SHP77 treated with DMSO at 0.1 percent for 48 hours (cell line): ENCODE measurements at regions not wholly inside any gene's neighbourhood (a gene's known extent, or its start where the extent isn't known, plus 50 kb on each side); places are given as distances from the start of the nearest gene placed in this dataset.
"Not testable (repeated sequence)": the region's sequence is repeated elsewhere in the genome, so short reads cannot be mapped to it uniquely, and the experiment has no call there.

Source experiments
- DNase-seq: peaks from one replicate; lab custom pipeline; 2025; lab: John Stamatoyannopoulos, UW

DNA sequence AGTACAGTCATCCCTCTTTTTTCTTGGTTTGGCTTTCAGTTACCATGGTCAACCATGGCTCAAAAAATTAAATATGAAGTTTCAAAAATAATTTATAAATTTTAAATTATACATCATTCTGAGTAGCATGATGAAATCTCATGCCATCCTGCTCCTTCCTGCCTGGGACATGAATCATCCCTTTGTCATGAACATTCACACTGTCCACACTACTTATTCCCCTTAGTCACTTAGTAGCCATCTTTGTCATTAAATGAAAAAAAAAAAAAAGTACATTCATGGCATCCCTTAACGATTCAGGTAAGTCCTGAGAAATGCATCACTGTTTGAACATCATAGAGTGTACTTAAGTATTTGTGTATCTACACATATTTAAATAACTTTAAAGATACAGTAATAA, 1046.3 kb downstream of the ROBO2 start:
- DNase-seq, result no peak

DNA sequence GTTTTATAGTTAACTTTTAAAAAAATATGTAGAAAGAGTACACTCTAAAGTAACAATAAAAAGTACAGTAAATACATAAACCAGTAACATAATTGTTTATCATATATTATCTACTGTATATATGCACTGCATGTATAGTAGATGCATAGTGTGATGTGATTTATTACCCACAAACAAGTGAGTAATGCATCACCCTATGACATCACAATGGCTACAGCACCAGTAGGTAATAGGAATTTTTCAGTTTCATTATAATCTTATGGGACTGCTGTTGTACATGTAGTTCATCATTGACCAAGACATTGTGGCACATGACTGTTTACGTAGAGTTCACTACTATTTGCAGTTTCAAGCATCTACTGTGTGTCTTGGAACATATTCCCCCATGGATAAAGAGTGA, 1047.2 kb downstream of the ROBO2 start:
- no peak for DNase-seq

DNA sequence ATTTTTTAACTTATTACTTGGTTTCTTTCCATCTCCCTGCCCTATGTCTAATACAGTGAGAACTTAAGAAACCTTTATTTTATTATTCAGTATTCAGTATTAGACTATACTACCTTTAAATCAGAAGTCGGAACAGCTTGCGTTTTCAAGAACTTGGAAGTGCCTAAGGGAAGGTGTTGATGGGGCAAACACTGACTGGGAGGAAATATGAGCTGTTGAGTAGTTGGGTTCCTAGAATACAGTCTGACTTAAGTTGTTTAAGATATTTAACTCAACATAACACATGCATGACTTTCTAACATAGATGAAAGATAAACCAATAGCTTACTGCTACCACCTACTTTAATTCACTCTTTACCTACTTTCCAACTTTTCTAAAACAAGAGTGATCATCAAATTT, 1048.1 kb downstream of the ROBO2 start:
- no peak for DNase-seq

DNA sequence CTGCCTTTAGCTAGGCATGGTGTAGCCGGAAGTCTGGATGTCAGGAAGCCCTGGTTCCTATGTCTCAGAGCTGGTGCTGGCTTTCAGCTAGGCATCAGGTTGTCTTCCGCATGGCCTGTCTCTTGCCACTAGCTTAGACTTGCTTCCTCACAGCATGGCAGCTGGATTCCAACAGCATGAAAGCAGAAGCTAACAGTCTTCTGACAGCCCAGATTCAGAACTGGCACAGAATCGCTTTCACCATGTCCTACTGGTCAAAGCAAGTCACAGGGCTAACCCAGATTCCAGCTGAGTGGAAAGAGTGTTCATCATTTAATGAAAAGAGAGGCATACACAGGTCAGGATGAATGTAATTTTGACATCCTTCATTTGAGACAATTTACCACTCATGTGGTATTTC, 1050.5 kb downstream of the ROBO2 start:
- DNase-seq, result no peak

DNA sequence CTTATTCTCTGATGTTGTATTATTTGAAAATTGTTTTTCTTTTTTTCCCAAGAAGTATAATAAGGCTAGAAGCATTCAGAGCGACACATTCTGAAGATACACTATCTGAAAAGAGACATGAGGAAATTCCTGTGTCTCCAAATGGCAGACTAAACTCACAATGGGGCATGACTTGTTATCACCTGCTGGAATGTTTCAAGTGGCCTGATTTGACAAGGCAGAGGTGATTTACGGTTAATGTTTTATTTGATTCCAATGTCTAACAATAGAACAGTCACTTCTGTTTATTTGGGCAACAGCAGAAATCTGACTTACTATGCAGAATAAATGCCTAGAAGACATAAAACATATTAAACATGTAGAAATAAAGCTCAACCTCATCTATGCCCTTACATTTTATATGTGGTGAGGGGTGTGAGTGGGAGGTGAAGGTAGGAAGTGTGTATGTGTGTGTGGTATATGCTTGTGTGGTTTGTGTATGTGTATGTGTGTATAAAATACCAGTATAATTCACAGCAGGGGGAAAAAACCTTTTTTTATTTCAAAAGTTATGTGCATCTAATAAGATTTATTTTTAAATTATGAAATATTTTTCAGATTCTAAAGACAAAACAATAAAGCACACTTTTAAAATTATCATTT, 1051.7 kb downstream of the ROBO2 start:
- DNase-seq, result peak; percentile 53

DNA sequence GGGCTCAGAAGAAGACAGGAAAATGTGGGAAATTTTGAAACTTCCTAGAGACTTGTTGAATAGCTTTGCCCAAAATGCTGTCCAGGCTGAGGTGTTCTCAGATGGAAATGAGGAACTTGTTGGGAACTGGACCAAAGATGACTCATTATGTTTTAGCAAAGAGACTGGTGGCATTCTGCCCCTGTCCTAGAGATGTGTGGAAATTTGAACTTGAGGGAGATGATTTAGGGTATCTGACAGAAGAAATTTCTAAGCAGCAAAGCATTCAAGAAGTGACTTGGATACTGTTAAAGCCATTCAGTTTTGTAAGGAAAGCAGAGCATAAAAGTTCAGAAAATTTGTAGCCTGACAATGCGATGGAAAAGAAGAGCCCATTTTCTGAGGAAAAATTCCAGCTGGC, 1052.7 kb downstream of the ROBO2 start:
- DNase-seq, result not testable (repeated sequence)

DNA sequence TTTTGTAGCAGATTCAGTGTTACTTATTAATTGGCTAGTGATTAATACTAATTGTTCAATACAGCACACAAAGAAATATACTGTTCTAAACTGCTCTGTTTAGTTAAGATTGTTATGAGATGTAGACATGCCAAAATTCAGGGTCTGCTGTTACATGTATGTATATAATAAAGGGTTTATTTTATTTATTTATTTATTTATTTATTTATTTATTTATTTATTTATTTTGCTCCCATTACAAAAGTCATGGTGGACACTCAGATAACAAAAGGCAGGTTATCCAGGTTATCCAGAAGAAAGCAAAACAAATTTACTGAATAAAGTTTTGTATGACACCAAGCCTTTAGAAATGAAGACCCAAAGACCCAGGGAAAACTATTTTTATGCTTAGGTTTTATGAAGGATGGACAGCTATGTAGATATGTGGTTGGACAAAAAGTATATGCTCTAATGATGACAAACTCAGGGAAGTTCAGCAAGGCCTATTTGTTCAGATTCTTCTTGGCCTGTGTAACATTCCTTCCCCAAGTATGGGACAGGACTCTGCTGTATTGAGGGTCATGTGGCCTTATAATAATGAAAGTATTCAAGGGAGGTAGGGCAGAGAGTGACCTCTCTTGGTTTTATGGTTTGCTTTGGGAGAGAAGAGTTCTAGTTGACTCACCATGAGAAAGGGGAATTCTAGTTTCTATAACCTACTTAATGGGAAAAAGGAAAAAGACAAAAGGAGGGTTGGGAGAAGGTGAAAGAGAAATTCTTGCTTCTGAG, 1056.8 kb downstream of the ROBO2 start:
- no peak for DNase-seq

DNA sequence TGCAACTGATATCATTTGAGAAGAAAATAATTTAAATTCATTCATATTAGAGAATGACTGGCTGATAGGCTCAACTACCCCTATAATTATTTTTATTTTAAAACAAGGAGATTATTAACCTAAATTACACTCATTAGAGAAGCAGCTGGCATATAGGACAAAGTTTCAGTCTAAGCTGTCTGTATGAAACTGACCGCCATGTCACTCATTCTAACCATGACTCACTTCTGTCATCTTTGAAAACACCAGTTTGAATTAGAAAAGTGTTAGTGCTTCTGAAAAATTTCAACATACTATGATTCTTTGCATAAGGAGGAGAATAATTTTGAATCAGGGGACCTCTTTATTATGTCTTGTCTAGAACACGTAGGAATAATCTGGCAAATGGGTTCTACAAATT, 1058.5 kb downstream of the ROBO2 start:
- no peak for DNase-seq

DNA sequence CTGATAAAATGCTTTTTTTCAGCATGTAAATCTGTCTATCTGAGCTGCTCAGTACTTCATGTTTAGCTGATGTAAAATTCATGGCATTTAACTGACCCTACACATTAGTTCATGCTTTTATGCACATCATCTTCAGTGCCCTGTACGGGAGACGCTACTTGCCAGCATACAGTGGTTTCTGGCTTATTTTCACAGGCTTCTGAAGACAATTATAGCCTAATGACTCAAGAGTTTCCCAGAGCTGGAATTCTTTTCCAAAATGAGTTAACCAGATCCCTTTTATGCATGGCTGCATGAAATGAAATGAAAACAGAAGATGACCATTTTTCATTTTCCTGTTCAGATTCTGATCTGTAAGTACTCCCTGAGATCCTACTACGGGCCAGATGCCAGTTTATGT, 1061.5 kb downstream of the ROBO2 start:
- no peak for DNase-seq

DNA sequence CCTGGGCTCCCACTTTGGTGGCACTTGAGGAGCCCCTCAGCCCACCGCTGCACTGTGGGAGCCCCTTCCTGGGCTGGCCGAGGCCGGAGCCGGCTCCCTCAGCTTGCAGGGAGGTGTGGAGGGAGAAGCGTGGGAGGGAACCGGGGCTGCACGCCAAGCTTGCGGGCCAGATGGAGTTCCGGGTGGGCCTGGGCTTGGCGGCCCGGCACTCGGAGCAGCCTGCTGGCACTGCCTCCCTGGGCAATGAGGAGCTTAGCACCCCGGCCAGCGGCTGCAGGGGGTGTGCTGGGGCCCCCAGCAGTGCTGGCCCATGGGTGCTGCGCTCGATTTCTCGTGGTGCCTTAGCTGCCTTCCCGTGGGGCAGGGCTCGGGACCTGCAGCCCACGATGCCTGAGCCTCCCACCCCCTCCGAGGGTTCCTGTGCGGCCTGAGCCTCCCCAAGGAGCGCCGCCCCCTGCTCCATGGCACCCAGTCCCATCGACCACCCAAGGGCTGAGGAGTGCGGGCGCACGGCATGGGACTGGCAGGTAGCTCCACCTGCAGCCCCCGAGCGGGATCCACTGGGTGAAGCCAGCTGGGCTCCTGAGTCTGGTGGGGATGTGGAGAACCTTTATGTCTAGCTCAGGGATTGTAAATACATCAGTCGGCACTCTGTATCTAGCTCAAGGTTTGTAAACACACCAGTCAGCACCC, 1068.5 kb downstream of the ROBO2 start:
- DNase-seq, result not testable (repeated sequence)

DNA sequence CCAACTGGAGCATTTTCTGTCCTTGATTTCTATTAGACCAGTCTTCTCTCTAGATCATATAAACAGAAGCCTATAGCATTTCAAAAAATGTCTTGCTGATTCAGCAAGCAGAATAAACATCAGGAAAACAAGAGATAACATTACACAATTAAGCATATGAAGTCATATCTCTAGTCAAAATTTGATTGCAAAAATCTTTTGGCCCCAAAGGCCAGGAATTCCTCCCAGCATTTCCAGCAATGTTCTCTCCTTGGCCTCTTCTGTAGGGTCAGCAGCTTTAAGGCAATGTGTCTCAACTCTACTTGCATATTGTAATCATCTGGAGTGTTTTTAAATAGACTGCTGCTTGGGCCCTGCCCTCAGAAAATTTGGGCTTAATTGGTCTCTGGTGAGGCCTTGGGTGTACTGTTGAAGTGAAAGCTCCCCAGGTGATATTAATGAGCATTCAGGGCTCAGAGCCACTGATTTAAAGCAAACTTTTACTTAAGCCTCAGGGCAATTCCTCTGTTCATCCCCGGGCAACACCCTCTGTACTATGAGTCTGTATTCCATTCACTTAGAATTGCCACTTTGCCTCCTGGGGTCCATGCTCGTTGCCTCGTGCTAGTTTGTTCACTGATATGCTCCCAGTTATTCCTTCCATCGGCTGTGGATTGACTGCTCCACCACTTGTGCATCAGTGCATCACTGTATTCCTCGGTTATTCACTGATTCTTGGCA, 1072.6 kb downstream of the ROBO2 start:
- no peak for DNase-seq

DNA sequence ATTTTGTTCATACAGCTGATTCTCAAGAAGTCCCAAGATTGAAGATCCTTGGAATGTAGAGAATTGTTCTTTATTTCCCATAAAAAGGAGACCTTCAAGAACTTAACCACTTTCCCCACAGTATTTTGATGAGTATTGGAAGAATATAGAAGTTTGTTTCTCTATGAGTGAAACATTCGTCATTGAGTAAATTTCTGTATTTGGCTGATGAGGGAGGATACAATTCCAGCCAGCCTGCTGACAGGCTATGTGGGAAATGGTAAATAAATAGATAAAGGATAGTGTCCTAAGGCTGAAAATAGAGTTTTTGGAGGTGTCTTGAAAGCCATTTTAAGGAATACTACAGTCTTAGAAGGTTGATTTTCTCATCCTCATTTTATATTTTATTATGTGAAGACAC, 1076.1 kb downstream of the ROBO2 start:
- no peak for DNase-seq

DNA sequence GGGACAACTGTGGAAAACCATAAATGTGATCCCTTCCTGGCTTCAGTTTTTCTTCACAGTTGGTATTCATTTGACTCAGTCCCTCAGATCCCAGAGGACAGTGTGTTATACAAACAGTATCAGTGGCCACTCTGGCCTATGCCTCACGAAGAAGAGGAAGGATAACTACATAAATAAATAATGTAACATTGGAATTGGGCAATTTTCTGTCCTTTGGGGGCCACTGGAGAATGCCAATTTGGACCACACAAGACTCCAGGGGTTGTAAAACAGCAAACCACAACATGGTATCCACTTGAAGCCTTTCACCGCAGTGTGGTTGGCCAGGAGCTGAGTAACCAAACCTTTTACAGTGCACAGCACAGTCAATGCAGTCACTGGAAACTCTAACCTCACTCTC, 1077.0 kb downstream of the ROBO2 start:
- DNase-seq, result no peak

DNA sequence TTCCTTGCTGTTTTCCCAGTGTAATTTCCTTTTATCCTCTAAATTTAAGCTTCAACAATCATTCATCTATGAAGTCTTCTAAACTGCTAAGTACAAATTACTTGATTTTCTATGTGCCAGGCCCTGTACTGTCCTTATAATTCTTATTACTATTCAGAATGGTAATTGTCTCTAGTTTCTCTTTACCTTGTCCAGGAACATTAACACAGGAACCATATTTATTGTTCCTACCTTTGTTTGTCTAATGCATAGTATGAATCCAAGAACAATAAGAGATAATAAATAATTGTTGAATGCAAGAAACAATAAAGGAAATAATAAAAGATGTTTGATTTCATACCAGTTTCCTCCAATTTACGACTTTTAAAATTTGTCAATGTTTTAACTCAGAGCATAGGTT, 1083.2 kb downstream of the ROBO2 start:
- no peak for DNase-seq

DNA sequence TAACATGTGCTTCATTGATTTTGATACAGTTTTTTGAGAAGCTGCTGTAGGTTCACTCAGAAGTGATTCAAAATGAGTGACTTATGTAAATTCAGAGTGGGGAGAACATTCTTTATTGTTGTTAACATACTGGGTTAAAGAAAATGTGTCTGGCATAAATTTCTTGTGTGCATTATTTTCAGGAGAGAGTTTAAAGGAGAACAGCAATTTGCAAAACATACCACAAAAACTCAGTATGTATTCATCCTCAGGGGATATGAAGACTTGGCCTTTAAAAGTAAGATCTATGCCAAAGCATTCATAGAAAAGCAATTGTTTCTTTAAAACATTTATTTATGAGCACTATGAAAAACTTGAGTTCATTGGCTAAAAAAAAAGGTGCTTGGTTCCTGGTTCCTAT, 1089.8 kb downstream of the ROBO2 start:
- no peak for DNase-seq

DNA sequence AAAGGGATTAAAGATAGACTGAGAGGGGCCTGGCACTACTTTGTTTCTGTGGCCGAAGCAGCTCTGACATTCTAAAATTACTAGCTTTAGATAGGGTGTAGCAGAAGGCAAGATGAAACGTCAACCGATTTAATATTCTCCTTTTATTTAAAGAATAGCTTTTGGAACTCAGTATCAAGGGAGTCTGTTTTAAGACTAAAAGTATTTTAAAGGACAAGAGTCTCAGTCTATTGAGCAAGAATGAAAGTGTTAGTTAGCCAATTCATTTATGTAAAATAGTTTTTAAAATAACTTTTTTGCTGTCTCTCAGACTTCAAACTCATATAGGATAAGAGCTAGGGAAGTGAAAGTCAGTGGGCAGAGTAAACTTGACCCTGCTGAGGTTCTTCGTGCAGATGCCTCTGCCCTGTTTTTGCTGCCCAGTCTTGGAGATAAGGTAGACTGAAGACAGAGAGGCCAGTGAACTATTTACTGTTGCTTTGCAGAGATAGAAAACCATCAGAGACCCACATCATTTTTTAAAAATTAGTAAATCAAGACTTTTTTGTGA, 1090.9 kb downstream of the ROBO2 start:
- no peak for DNase-seq

DNA sequence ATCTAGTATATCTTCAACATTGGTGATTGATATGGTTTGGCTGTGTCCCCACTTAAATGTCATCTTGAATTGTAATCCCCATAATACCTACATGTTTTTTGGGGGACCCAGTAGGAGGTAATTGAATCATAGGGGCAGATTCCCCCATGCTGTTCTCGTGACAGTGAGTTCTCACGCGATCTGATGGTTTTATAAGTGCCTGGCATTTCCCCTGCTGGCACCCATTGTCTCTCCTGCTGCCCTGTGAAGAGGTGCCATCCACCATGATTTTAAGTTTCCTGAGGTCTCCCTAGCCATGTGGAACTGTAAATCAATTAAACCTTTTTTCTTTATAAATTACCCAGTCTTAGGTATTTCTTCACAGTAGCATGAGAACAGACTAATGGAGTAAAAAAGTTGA, 1094.6 kb downstream of the ROBO2 start:
- no peak for DNase-seq

DNA sequence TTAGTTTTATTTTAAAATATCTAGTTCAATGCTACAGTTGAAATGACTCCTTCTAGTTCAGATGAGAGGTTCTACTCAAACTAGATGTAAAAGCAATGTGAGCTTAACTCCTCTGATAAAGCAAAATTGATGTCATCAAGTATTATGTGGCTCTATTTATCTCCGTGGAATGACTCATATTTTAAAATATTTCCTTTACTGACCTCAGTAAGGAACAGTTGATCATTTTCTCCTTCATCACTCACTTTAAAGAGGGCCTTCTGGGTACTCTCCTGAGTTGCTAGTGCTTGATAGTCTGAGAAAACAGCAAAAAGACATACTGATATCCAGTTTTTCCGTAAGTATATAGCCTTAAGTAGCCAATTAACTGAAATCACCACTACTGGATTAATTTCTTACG, 1099.3 kb downstream of the ROBO2 start:
- no peak for DNase-seq

DNA sequence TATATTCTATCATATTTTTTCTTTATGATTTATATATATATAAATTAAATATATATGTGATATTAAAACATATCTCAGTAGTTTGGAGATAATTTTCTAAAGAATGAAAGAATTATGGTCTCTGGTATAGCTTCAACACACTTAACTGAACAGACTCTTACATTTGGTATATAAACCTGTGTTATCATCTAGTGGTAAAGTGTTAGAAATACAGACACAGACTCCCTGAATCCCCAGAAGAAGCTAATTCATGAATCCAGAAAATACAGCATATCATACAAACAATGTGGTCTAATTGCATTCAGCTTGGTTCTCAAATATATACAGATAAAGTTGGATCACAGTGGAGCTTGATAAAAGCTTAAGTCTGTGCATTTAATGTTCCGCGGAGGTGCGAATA, 1100.4 kb downstream of the ROBO2 start:
- DNase-seq, result no peak

DNA sequence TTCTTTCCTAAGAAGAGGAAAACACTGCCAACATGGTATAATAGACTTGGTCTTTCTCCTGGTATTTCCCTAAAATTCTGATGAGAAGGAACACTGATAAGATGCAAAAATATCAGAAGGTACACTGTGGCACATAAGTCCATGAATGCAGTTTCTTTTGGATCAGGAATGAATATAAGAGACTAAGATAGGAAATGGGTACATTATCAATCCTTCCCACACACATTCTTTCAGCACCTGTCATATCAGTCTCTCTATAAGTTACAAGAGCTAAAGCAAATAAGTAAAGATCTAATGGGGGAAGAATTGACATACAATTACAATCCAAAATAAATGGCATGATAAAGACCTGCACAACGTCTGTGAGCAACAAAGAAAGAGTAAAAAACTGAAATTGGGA, 1101.0 kb downstream of the ROBO2 start:
- no peak for DNase-seq

DNA sequence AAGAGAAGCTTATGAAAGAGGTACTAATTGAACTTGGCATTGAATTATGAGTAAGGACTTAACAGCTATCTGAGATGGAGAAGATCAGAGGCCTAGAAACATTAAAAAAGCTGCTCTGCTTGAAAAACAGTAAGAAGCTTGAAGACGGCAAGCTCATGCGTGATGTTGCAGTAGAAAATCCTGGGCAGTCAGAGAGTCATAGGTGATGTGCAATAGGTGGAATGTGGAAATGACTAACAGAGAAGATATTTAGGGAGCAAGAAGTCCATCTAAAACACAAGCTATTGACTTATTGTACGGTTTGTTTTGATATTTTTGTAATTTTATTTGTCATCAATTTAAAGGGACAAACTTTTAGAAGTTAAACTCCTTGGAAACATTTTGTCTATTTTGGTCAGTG, 1101.4 kb downstream of the ROBO2 start:
- DNase-seq, result no peak

DNA sequence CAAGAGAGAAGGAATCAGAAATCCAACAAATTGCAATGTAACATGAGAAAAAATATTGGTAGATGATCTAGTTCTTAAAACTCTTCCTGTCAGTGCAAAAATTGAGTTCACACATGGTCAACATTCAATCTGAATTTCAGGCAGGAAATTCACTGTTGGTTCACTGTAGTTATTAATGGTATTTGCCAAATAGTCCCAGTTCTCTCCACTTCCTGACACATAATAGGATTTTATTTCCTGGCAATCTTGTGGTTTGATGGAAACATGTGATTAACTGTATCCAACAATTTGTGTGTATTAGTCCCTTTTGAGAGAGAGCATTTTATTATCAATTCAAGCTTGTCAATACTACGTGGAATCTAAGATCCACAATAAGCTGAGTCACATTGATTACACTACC, 1103.1 kb downstream of the ROBO2 start:
- DNase-seq, result no peak
